SU-DHL-6 (cell line): ENCODE measurements at regions not wholly inside any gene's neighbourhood (a gene's known extent, or its start where the extent isn't known, plus 50 kb on each side); places are given as distances from the start of the nearest gene placed in this dataset.

Source experiments
- H2AFZ ChIP-seq: fragments of 200-600 bp; sonication (generic); 2 replicates; pipeline ENCODE4 v1.6.1; 2014; ENCODE audit warnings: low read depth, mild to moderate bottlenecking, moderate library complexity, mixed read lengths, antibody characterized with exemption, low read length; ENCODE audit not compliant: severe bottlenecking
- H3F3A ChIP-seq: fragments of 200-600 bp; shearing (Covaris generic); 2 replicates; pipeline ENCODE4 v1.6.0; 2016; ENCODE audit warnings: antibody characterized with exemption, mild to moderate bottlenecking; ENCODE audit not compliant: insufficient read depth
- H3K27ac ChIP-seq: fragments of 200-600 bp; sonication (generic); 2 replicates; pipeline ENCODE4 v1.5.1; 2016; ENCODE audit warnings: low read depth, mild to moderate bottlenecking, low read length, moderate library complexity, mixed read lengths
- H3K27me3 ChIP-seq: fragments of 200-600 bp; sonication (generic), shearing (Covaris generic); 2 replicates; pipeline ENCODE4 v1.6.0; 2014; ENCODE audit warnings: mild to moderate bottlenecking, low read length
- H3K36me3 ChIP-seq: fragments of 200-600 bp; sonication (generic); 2 replicates; pipeline ENCODE4 v1.6.1; 2014; ENCODE audit warnings: mild to moderate bottlenecking, low read length, mixed read lengths
- H3K4me2 ChIP-seq: fragments of 300-600, 200-600 bp; shearing (Covaris generic), sonication (generic); 2 replicates; pipeline ENCODE4 v1.6.0; 2014; ENCODE audit warnings: low read length, low read depth, mild to moderate bottlenecking; ENCODE audit not compliant: poor library complexity, severe bottlenecking
- H3K4me3 ChIP-seq: fragments of 200-600 bp; sonication (generic); 2 replicates; pipeline ENCODE4 v1.5.1; 2014; ENCODE audit warnings: antibody characterized with exemption, low read length, mild to moderate bottlenecking, mixed read lengths; ENCODE audit not compliant: insufficient read depth, poor library complexity, severe bottlenecking
- H3K79me2 ChIP-seq: fragments of 200-600 bp; sonication (generic); 2 replicates; pipeline ENCODE4 v1.6.1; 2014; ENCODE audit warnings: mild to moderate bottlenecking, low read length, moderate library complexity; ENCODE audit not compliant: insufficient read depth
- H3K9ac ChIP-seq: fragments of 200-600 bp; sonication (generic); 2 replicates; pipeline ENCODE4 v1.7.0; 2014; ENCODE audit warnings: mild to moderate bottlenecking, low read length
- H3K9me2 ChIP-seq: fragments of 200-600 bp; sonication (generic); replicated peaks from 2 replicates; pipeline ENCODE4 v1.6.1; 2014; ENCODE audit warnings: low read length; ENCODE audit not compliant: insufficient read depth
- H3K9me3 ChIP-seq: fragments of 200-600 bp; sonication (generic); 2 replicates; pipeline ENCODE4 v1.6.1; 2014; ENCODE audit warnings: low read length, mixed read lengths; ENCODE audit not compliant: insufficient read depth
- H4K20me1 ChIP-seq: fragments of 200-600 bp; sonication (generic); 2 replicates; pipeline ENCODE4 v1.6.1; 2014; ENCODE audit warnings: low read depth, mild to moderate bottlenecking, antibody characterized with exemption, low read length, moderate library complexity, mixed read lengths
- EZH2phosphoT487 ChIP-seq: fragments of 200-600 bp; sonication (generic), shearing (Covaris generic); conservative IDR thresholded peaks from 2 replicates; pipeline ENCODE4 v1.6.1; 2018; ENCODE audit warnings: mild to moderate bottlenecking, antibody characterized with exemption, low read length, moderate library complexity, mixed read lengths
- TF ChIP-seq, protein P1 (sequence below): fragments of 200-600 bp; sonication (generic); IDR thresholded peaks from one replicate; pipeline ENCODE4 v1.5.1; 2017; ENCODE audit warnings: antibody characterized with exemption, mild to moderate bottlenecking, low read length, moderate library complexity; ENCODE audit not compliant: insufficient read depth, poor library complexity, severe bottlenecking

DNA sequence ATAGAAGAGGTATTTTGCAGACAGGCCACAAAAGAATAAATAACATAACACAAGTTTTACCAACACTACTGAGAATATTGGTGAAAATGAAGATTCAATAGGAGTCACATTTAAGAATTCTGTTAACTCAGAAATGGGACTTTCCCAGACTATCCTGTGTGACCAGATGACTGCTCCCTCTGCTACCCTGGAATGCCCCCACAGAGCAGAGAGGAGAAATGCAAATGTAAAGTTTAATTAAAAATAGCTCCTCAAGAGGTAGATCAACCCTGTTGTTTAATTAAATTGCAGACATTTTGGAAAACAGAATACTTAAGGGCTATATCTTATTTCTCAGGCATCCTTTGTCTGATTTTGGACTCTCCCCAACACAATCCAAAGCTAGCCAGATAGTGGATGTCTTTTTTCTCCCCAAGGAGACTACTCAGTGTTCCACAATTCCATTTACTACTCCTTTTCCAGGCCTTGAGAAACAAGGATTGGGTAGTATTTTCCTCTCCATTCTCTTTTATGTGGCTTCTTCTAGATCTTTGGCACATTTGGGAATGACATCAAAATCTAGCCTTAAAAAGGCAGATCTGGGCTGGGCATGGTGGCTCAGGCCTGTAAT, 104.7 kb upstream of the TSC22D1 start:
- no peaks in the 10 kb centered on the region for H3K9me2 ChIP-seq
- H3K9me3 ChIP-seq, result no peaks in the 10 kb centered on the region
- no peaks in the 10 kb centered on the region for H3F3A ChIP-seq
- no peak overlapping the region for H2AFZ ChIP-seq
- no peaks in the 10 kb centered on the region for H4K20me1 ChIP-seq
- H3K79me2 ChIP-seq, result no peaks in the 10 kb centered on the region
- TF ChIP-seq, protein P1, sequence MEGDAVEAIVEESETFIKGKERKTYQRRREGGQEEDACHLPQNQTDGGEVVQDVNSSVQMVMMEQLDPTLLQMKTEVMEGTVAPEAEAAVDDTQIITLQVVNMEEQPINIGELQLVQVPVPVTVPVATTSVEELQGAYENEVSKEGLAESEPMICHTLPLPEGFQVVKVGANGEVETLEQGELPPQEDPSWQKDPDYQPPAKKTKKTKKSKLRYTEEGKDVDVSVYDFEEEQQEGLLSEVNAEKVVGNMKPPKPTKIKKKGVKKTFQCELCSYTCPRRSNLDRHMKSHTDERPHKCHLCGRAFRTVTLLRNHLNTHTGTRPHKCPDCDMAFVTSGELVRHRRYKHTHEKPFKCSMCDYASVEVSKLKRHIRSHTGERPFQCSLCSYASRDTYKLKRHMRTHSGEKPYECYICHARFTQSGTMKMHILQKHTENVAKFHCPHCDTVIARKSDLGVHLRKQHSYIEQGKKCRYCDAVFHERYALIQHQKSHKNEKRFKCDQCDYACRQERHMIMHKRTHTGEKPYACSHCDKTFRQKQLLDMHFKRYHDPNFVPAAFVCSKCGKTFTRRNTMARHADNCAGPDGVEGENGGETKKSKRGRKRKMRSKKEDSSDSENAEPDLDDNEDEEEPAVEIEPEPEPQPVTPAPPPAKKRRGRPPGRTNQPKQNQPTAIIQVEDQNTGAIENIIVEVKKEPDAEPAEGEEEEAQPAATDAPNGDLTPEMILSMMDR, result no peak
- no peak for TF ChIP-seq EZH2phosphoT487
- H3K4me3 ChIP-seq, result no peak overlapping the region
- H3K36me3 ChIP-seq, result no peaks in the 10 kb centered on the region
- no peak overlapping the region for H3K9ac ChIP-seq
- no peaks in the 10 kb centered on the region for H3K27me3 ChIP-seq
- no peak overlapping the region for H3K27ac ChIP-seq
- H3K4me2 ChIP-seq, result no peak overlapping the region

DNA sequence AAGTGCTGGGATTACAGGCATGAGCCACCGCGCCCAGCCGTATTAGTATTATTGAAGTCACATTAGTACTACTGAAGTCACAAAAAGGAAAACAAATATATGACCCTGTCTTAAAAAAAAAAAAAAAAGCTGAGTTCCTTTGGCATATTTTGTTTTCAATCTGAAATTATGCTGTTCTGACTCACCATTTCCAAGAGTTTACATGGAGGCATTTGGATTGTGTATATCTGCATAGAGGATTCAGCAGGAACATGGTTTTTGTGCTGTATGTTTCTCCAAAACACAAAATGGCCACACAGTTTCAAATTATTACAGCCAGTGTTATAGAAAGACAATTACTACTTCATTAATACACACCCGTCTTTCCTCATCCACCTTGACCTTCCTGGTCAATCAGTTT, 103.5 kb upstream of the TSC22D1 start:
- H3F3A ChIP-seq, result no peaks in the 10 kb centered on the region
- H3K27me3 ChIP-seq, result no peaks in the 10 kb centered on the region
- H4K20me1 ChIP-seq, result no peaks in the 10 kb centered on the region
- no peak overlapping the region for H3K27ac ChIP-seq
- no peaks in the 10 kb centered on the region for H3K79me2 ChIP-seq
- H3K4me2 ChIP-seq, result no peak overlapping the region
- H3K9me3 ChIP-seq, result no peaks in the 10 kb centered on the region
- H3K9ac ChIP-seq, result no peak overlapping the region
- no peak overlapping the region for H2AFZ ChIP-seq
- H3K9me2 ChIP-seq, result no peaks in the 10 kb centered on the region
- no peaks in the 10 kb centered on the region for H3K36me3 ChIP-seq
- TF ChIP-seq, protein P1, result no peak
- TF ChIP-seq EZH2phosphoT487, result no peak
- H3K4me3 ChIP-seq, result no peak overlapping the region

DNA sequence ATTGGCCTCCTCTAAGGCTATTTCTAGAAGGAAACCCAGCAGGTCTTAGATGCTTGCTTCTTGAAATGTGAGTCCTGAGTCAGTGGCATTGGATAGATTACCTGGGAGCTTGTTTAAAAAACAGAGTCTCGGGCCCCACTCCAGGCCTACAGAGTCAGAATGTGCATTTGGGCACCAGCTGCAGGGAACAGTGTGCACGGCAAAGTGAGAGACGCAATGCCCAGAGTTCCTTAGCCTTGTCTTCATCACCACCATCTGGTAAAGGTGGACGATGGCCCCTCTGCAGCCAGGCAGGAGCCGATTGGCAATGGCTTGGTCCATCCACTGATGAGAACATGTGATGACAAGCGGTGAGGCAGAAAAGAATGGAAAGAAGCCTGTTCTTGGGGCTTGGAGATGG, 102.1 kb upstream of the TSC22D1 start:
- H3K27ac ChIP-seq, result no peak overlapping the region
- H3K4me3 ChIP-seq, result no peak overlapping the region
- no peak overlapping the region for H2AFZ ChIP-seq

More for the DNA sequence above, 102.1 kb upstream of the TSC22D1 start:
- no peak overlapping the region for H3K9ac ChIP-seq
- no peaks in the 10 kb centered on the region for H3K27me3 ChIP-seq
- TF ChIP-seq, protein P1, result no peak
- TF ChIP-seq EZH2phosphoT487, result no peak
- no peaks in the 10 kb centered on the region for H3K9me2 ChIP-seq
- H3K4me2 ChIP-seq, result no peak overlapping the region
- H4K20me1 ChIP-seq, result no peaks in the 10 kb centered on the region
- no peaks in the 10 kb centered on the region for H3K79me2 ChIP-seq
- H3K36me3 ChIP-seq, result no peaks in the 10 kb centered on the region
- H3K9me3 ChIP-seq, result no peaks in the 10 kb centered on the region
- no peaks in the 10 kb centered on the region for H3F3A ChIP-seq
